GM23338 (cell line): ENCODE measurements at regions not wholly inside any gene's neighbourhood (a gene's known extent, or its start where the extent isn't known, plus 50 kb on each side); places are given as distances from the start of the nearest gene placed in this dataset.
A peak's percentile ranks its signal among the peaks of the same experiment; 100 is the strongest.

ENCODE experiments used
- ATAC-seq: fragments of 200-7000 bp; cut with Tn5 transposase; 3 replicates; pipeline ENCODE4 v1.9.1; 2020
- DNase-seq: peaks from one replicate; pipeline ENCODE4 v3.0.0-alpha.2; 2015; ENCODE audit warnings: low spot score
- H2AFZ ChIP-seq: fragments of 200-600 bp; sonication (generic); 2 replicates; pipeline ENCODE4 v1.8.0; 2016; ENCODE audit warnings: antibody characterized with exemption, mild to moderate bottlenecking, moderate library complexity
- H3F3A ChIP-seq: fragments of 200-600 bp; sonication (generic); replicated peaks from 2 replicates; pipeline ENCODE4 v1.8.0; 2017; ENCODE audit warnings: antibody characterized with exemption, mixed run types, low read depth
- H3K27ac ChIP-seq: fragments of 200-600 bp; sonication (generic); 2 replicates; pipeline ENCODE4 v1.6.1; 2016; ENCODE audit warnings: low read depth
- H3K27me3 ChIP-seq: fragments of 200-600 bp; sonication (generic); 2 replicates; pipeline ENCODE4 v1.8.0; 2016; ENCODE audit warnings: mild to moderate bottlenecking, mixed run types, moderate library complexity; ENCODE audit not compliant: insufficient read depth
- H3K36me3 ChIP-seq: fragments of 200-600 bp; sonication (generic); 2 replicates; pipeline ENCODE4 v1.8.0; 2016; ENCODE audit warnings: mild to moderate bottlenecking; ENCODE audit not compliant: insufficient read depth
- H3K4me1 ChIP-seq: fragments of 200-600 bp; sonication (generic); 2 replicates; pipeline ENCODE4 v1.8.0; 2016; ENCODE audit warnings: mild to moderate bottlenecking, moderate library complexity; ENCODE audit not compliant: insufficient read depth
- H3K4me2 ChIP-seq: fragments of 200-600 bp; sonication (generic); 2 replicates; pipeline ENCODE4 v1.7.1; 2017; ENCODE audit warnings: mixed run types
- H3K4me3 ChIP-seq: fragments of 200-600 bp; sonication (generic); 2 replicates; pipeline ENCODE4 v1.6.1; 2016; ENCODE audit warnings: mixed run types
- H3K79me2 ChIP-seq: fragments of 200-600 bp; sonication (generic); replicated peaks from 2 replicates; pipeline ENCODE4 v1.8.0; 2017; ENCODE audit warnings: mild to moderate bottlenecking; ENCODE audit not compliant: insufficient read depth
- H3K9me2 ChIP-seq: fragments of 200-600 bp; sonication (generic); 2 replicates; pipeline ENCODE4 v1.8.0; 2017; ENCODE audit not compliant: insufficient read depth
- H4K20me1 ChIP-seq: fragments of 200-600 bp; sonication (generic); replicated peaks from 2 replicates; pipeline ENCODE4 v1.8.0; 2017; ENCODE audit warnings: mild to moderate bottlenecking; ENCODE audit not compliant: insufficient read depth
- H3K27ac Mint-ChIP-seq: 2 replicates; pipeline ENCODE4 v1.8.0; 2020; ENCODE audit warnings: inconsistent platforms, mild to moderate bottlenecking, moderate library complexity, mixed read lengths
- H3K27me3 Mint-ChIP-seq: 3 replicates; pipeline ENCODE4 v1.8.0; 2022; ENCODE audit warnings: low read depth, mild to moderate bottlenecking, moderate library complexity, mixed read lengths, inconsistent platforms; ENCODE audit not compliant: insufficient read depth, poor library complexity
- H3K36me3 Mint-ChIP-seq: 3 replicates; pipeline ENCODE4 v1.8.0; 2021; ENCODE audit warnings: low read depth, mild to moderate bottlenecking, inconsistent platforms, moderate library complexity, mixed read lengths
- H3K4me1 Mint-ChIP-seq: 3 replicates; pipeline ENCODE4 v1.8.0; 2020; ENCODE audit warnings: mild to moderate bottlenecking, inconsistent platforms, mixed read lengths
- H3K4me3 Mint-ChIP-seq: 3 replicates; pipeline ENCODE4 v1.8.0; 2021; ENCODE audit warnings: moderate library complexity, mild to moderate bottlenecking, inconsistent platforms, mixed read lengths
- H3K9me3 Mint-ChIP-seq: 3 replicates; pipeline ENCODE4 v1.8.0; 2020; ENCODE audit warnings: moderate library complexity, mild to moderate bottlenecking, inconsistent platforms, mixed read lengths
- JUNB ChIP-seq: IDR thresholded peaks from one replicate; pipeline ENCODE4 v1.6.1; 2016; ENCODE audit warnings: antibody characterized with exemption; ENCODE audit not compliant: unreplicated experiment
- NANOG ChIP-seq: IDR thresholded peaks from 2 replicates; pipeline ENCODE4 v1.6.1; 2016; ENCODE audit warnings: antibody characterized with exemption, borderline replicate concordance
- REST ChIP-seq: IDR thresholded peaks from one replicate; pipeline ENCODE4 v1.6.1; 2018; ENCODE audit warnings: antibody characterized with exemption; ENCODE audit not compliant: unreplicated experiment
- ZNF114 ChIP-seq: fragments of 250-450 bp; sonication (Bioruptor Pico); IDR thresholded peaks from 2 replicates; pipeline ENCODE4 v1.5.0; 2020; ENCODE audit warnings: mild to moderate bottlenecking, moderate library complexity
- ZNF462 ChIP-seq: fragments of 250-450 bp; sonication (Bioruptor Pico); IDR thresholded peaks from 2 replicates; pipeline ENCODE4 v1.5.0; 2020; ENCODE audit warnings: mild to moderate bottlenecking, moderate library complexity
- TF ChIP-seq, protein P1 (sequence below), 2 experiments: fragments of 200-600 bp in 1 of 2; sonication (generic) in 1 of 2; conservative IDR thresholded peaks; 2 replicates each; pipeline versions ENCODE4 v1.5.1 to v1.6.1; 2016 to 2017; ENCODE audit warnings: antibody characterized with exemption in 2 of 2, low read depth in 2 of 2, mild to moderate bottlenecking in 2 of 2, moderate library complexity in 1 of 2

DNA sequence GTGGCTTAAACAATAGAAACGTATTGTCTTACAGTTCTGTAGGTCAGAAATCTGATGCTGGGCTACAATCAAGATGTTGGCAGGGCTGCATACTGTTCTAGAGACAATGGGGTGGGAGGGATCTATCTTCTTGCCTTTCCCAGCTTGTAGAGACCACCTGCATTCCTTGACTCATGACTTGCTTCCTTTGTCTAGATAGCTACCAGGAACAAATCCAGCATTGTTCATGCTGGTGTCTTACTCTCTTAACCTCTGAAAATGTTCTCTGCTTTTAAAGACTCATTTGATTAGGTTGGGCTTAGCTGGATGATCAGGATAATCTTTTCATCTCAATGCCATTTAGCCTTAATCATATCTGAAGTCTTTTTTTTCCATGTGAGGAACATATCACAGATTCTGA is 169.0 kb downstream of the ZNF330 start:
- no peaks in the 10 kb centered on the region for H3K36me3 ChIP-seq
- H3K4me1 ChIP-seq: no peaks in the 10 kb centered on the region
- H3F3A ChIP-seq: no peaks in the 10 kb centered on the region
- Mint-ChIP-seq H3K4me1 (no peaks in the 10 kb centered on the region), H3K4me3 (no peak overlapping the region), H3K9me3 (no peaks in the 10 kb centered on the region; the same call in 2 of the 3 replicates), H3K36me3 (no peaks in the 10 kb centered on the region), H3K27me3 (no peaks in the 10 kb centered on the region), H3K27ac (no peak overlapping the region)
- ATAC-seq: peak; percentile 63; the same call in 2 of the 3 replicates
- TF ChIP-seq ZNF462 (CRISPR knock-in tag): peak; percentile 42; the same call in 1 of the 2 replicates
- TF ChIP-seq, protein P1, sequence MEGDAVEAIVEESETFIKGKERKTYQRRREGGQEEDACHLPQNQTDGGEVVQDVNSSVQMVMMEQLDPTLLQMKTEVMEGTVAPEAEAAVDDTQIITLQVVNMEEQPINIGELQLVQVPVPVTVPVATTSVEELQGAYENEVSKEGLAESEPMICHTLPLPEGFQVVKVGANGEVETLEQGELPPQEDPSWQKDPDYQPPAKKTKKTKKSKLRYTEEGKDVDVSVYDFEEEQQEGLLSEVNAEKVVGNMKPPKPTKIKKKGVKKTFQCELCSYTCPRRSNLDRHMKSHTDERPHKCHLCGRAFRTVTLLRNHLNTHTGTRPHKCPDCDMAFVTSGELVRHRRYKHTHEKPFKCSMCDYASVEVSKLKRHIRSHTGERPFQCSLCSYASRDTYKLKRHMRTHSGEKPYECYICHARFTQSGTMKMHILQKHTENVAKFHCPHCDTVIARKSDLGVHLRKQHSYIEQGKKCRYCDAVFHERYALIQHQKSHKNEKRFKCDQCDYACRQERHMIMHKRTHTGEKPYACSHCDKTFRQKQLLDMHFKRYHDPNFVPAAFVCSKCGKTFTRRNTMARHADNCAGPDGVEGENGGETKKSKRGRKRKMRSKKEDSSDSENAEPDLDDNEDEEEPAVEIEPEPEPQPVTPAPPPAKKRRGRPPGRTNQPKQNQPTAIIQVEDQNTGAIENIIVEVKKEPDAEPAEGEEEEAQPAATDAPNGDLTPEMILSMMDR (conservative IDR thresholded peaks at IDR 0.05; ENCODE audit: low read depth in 2 of 2): no peak
- DNase-seq: peak; percentile 34
- no peaks in the 10 kb centered on the region for H3K9me2 ChIP-seq
- H3K79me2 ChIP-seq: no peaks in the 10 kb centered on the region
- no peaks in the 10 kb centered on the region for H3K27me3 ChIP-seq
- H3K27ac ChIP-seq: no peak overlapping the region
- no peak overlapping the region for H2AFZ ChIP-seq
- H4K20me1 ChIP-seq: no peaks in the 10 kb centered on the region
- H3K4me3 ChIP-seq: no peak overlapping the region
- no peak overlapping the region for H3K4me2 ChIP-seq

DNA sequence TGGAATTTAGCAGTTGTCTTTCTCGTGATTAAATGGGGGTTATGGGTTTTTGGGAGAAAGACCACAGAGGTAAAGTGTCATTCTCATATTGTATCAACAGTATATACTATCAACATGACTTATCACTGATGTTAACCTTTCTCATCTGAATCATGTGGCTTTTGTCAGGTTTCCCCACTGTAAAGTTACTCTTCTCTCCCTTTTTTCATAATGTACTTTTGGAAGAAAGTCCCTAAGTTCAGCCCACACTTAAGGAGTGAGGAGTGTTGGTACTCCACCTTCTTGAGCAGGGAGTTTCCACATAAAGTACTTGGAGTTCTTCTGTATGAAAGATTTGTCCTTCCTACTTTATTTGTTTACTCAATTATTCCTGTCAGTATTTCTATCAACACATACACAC is 169.9 kb downstream of the ZNF330 start:
- H3K27ac Mint-ChIP-seq: no peak overlapping the region
- Histone ChIP-seq H3K4me2 (no peak overlapping the region), H3F3A (no peaks in the 10 kb centered on the region), H3K79me2 (no peaks in the 10 kb centered on the region), H3K36me3 (no peaks in the 10 kb centered on the region), H3K4me3 (no peak overlapping the region), H4K20me1 (no peaks in the 10 kb centered on the region), H3K27ac (no peak overlapping the region), H3K4me1 (no peaks in the 10 kb centered on the region), H2AFZ (no peak overlapping the region), H3K27me3 (no peaks in the 10 kb centered on the region), H3K9me2 (no peaks in the 10 kb centered on the region)
- H3K9me3 Mint-ChIP-seq: no peaks in the 10 kb centered on the region
- no peaks in the 10 kb centered on the region for H3K36me3 Mint-ChIP-seq
- H3K4me3 Mint-ChIP-seq: no peak overlapping the region
- ATAC-seq (no peak), DNase-seq (no peak)
- H3K4me1 Mint-ChIP-seq: no peaks in the 10 kb centered on the region; the same call in 2 of the 3 replicates
- no peaks in the 10 kb centered on the region for H3K27me3 Mint-ChIP-seq
- TF ChIP-seq NANOG (no peak), ZNF114 (CRISPR knock-in tag) (no peak), REST (no peak), JUNB (no peak)
